ENCODE measurements at regions not wholly inside any gene's neighbourhood (a gene's known extent, or its start where the extent isn't known, plus 50 kb on each side); places are given as distances from the start of the nearest gene placed in this dataset.
"Not testable (repeated sequence)": the region's sequence is repeated elsewhere in the genome, so short reads cannot be mapped to it uniquely, and the experiment has no call there.

- not testable (repeated sequence) for DNase-seq
Observed at GRCh38 chr11:86166287-86166686, 78.3 kb upstream of the EED start.

DNA sequence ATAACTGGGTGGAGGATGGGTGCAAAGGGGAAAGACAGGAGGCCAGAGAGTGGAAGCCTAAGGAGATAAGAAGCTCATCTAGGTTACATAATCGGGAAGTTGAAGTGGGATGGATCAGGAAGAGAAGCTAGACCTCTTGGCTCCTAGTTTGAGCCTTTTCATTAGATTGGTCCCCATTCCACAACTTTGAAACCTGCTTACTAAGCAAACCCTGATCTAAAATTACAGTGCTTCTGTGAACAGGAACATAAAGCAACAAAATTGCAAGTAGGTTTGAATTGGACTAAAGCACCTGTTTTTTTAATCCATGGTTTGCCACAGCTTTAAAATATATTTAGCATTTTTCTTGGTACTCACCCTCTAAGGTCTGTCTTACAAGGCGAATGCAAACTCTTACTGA lies 80.4 kb upstream of the EED start:
- DNase-seq: no peak

DNA sequence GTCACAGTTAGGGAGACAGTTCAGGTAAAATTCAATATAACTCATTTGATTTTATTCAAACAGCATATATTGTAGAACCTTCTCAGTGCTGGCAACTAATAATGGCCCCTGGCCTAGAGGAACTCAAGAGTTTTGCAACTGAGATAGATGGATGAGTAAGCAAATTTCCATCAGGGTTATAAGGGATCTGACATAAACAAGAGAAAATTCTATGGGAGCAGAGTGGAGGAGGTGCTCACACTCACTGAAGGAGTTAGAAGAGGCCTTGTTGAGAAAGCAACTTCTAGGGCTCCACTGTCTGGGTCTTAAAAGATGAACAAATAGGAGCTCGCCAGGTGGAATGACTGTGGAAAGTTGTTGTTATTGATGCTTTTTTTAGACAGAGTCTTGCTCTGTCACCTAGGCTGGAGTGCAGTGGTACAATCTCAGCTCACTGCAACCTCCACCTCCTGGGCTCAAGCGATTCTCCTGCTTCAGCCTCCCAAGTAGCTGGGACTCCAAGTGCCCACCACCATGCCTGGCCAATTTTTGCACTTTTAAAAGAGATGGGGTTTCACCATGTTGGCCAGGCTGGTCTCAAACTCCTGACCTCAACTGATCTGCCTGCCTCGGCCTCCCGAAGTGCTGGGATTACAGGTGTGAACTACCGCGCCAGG lies 81.2 kb upstream of the EED start:
- DNase-seq: not testable (repeated sequence)

DNA sequence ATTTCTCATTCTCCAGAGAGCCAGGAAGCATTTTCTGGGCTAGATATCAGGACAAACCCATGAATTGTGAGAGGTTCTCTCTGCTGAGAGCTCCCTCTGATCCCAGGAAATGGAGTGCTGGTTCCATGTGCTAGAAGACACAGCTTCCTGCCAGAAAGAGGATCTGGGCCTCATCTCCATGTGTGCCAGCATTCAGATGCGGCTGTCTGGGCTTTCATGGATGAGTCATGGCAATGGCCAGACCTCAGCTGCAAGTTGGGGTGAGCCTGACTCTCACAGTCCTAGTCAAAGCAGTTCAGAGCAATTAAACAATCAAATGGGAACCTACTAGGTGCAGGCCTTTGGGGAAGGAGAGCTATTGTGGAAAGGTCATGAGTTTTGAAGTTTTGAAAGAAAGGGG lies 82.3 kb upstream of the EED start:
- peak; percentile 29 for DNase-seq

DNA sequence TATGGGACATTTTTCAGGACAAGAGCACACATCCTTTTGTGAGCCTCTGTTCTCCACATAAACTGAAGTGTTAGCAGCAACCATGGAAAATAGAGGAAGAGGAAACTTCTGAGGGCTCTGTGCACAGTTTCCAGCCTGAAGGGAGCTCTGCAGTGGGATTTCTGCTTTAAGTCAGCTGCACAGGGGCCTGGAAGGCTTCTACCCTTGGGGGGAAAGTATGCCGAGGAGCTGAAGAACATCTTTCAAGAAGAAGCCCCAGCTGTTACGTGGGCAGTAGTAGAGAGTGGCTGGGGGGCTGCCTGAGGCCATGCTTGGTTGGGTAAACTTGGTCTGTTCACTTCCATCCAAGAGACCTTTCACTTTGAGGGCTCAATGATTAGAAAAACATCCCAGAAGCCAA lies 82.7 kb upstream of the EED start:
- DNase-seq: no peak

GRCh38 chr11:86161336-86161735 lies 83.2 kb upstream of the EED start:
- DNase-seq: no peak

- no peak for DNase-seq
Observed at GRCh38 chr11:86160541-86161149, 83.9 kb upstream of the EED start.

- DNase-seq: no peak
Observed at GRCh38 chr11:86159581-86159891, 85.0 kb upstream of the EED start.

DNA sequence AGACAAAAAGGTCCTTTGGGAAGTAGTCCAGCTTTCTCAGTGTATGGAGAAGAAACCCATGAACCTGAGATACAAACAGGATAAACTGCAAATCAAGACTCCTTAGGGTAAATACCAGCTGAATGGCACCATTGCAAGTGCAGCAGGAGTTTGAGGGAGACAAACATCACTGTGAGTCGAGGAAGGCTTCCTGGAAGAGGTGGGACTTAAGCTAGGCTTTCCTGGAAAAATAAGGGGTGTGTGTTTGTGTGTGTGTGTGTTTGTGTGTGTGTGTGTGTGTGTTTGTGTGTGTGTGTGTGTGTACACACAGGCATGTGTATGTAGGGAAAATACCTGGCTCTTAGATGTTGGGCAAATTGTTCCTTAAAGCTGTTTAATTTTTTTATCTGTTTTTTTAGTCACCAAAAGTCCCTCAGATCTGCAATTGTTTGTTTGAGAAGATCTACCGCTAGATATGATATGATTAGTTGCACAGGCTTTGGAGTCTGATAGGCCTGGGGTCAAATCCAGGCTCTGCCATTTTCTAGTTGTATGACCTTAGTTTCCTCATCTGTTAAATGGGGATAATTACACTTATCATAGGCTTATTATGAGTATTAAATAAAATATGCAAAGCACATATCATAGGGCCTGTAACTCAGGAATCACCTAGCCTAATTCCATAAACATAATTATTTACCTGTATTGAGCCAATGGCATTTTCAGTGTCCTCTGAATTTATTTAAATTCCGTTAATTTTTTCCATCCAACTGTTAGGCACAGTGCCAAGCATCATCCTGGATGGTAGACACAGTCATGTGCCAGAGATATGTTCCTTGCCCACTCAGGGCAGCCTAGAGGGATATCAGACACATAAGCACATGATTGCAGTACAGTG lies 85.6 kb upstream of the EED start:
- no peak for DNase-seq

- DNase-seq: no peak
Observed at GRCh38 chr11:86157797-86158378, 86.7 kb upstream of the EED start.

DNA sequence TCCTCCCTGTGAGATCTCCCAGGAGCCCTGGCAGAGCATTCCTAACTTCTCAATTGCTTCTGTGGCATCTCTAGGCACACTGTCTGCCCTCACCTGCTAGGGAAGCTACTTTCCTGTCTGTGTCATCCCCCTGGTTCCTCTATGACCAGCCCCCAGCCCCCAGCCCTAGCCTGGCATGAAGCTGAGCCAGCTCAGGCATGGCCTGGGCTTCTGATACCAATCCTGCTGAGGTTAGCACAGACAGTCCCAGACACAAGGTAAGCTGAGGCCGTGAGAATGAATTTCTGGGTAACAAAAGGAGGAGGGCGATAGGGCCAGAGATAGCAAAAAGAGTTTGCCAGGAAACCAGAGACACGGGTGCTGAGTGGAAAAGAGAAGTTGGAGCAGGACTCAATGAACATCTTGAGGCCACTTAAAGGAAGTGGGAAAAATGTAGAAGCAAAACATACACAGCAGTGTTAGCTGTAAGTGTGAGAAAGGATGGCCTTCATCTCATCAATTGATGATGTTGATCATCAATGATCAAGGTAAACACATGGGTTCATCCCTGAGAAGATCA lies 87.6 kb upstream of the PICALM start:
- DNase-seq: peak; percentile 63

DNA sequence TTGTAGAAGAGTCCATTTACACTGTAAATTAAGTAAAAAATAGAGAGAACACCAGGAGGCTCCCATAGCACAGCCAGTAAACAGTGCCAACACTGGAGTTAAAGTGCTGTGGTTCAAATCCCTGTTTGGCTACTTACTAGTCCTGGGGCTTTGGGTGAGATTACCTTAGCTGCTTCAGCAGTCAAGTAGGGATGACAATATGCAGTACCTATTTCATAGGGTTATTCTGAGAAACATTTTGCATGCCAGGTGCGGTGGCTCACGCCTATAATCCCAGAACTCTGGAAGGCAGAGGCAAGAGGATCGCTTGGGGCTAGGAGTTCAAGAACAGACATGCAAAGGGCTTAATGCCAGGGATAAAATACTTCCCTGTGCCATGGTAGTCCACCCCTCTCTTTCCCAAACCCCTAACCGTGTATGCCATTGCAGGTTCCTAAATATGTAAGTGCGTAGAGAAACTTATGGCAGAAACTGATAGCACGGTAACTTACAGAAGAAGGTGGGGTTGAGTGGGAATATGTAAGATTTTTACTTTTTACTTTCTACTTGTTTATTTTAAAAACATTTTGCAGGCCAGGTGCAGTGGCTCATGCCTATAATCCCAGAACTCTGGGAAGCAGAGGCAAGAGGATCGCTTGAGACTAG lies 86.4 kb upstream of the PICALM start:
- no peak for DNase-seq

DNA sequence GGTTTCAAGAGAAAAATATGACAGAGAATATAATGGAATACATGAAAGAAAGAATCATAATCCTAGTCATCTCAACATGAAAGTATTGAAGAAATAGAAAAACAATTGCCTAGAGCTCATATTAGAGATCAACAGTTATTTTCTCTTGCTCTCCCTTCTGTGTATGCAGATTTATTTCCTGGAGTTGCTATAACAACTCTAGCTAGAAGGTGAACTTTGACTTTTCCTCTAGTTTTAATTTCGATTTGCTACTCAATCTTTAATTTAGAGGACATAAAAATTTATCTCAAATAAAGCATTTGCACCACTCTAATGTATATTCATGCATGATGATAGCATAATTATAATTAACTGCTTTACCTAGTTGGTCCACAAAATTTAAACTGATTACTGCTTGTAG lies 84.6 kb upstream of the PICALM start:
- no peak for DNase-seq

DNA sequence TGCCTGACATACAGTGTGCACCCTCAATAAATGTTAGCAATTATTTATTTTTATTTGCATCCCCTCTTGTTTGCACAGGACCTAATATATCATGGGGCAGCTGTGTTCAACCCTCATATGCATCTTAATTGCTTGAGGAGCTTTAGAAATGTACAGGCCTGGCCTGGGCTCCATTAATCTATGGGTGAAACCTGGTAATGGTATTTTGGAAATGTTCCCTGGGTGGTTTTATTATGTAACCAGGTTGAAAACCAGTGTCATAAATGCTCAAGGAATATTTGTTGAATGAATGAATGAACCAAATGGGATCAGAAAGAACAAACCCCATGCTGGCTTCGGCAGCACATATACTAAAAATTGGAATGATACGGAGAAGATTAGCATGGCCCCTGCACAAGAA lies 84.0 kb upstream of the PICALM start:
- no peak for DNase-seq

GRCh38 chr11:86152006-86152862 lies 83.3 kb upstream of the PICALM start:
- DNase-seq: peak; percentile 74

DNA sequence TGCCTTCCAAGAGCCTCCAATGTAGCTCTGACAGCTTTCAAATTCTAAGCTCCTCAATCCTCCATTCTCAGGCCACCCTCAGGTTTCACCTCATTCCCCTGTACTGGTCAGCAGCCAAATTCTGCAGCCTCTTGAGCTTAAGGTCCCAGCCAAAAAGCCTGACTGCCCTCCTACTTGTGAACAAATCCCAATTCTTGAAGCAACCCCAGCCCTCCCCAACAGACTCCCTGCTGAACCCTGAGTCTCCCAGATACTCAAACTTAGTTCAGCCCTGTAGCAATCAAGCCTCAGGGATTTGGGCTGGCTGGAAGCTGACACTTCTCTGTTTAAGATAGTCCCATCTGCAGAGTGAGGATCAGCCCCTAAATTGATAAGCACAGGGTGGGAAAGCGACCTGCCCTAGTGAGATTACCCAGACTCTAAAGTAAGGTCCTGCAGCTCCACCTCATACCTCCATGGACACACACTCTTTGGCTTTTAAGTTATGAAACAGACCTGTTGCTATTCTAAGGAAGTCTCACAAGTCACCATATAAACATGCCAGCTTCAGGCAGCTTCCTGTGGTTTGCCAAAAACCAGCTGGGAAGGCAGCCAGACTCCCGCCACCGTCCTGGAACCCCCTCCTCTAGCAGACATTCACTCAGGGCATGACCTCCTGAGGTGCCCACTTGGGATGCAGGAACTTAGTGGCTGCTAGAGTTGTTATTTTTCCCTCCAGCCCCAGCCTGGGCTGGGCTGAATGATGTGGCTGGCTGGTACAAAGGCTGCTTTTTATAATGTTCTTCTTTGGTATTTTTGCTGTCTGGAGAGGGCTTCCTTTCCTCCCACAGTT lies 82.5 kb upstream of the PICALM start:
- peak; percentile 87 for DNase-seq

- DNase-seq: no peak
Observed at GRCh38 chr11:86150847-86151173, 81.9 kb upstream of the PICALM start.

GRCh38 chr11:86149792-86150191 lies 80.9 kb upstream of the PICALM start:
- DNase-seq: no peak

DNA sequence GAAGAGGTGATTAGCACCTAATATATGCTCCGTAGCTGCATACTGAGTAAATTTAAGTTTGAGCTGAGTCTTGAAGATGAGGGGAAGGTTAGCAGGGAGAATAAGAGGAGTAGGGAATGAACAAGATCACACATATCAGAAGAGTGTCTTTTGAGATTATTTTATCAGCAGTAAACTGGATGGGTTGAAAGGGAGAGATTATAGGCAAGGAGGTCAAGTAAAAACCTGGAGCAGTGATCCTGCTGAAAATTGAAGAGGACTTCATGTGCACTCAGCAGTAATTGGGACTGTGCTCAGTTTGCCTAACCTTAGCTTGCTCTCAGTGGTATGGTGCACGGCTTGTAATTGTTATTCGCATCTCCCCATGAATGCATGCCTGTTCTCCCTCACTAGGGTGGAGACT lies 79.5 kb upstream of the PICALM start:
- no peak for DNase-seq

GRCh38 chr11:86147004-86147403 lies 78.1 kb upstream of the PICALM start:
- no peak for DNase-seq

DNA sequence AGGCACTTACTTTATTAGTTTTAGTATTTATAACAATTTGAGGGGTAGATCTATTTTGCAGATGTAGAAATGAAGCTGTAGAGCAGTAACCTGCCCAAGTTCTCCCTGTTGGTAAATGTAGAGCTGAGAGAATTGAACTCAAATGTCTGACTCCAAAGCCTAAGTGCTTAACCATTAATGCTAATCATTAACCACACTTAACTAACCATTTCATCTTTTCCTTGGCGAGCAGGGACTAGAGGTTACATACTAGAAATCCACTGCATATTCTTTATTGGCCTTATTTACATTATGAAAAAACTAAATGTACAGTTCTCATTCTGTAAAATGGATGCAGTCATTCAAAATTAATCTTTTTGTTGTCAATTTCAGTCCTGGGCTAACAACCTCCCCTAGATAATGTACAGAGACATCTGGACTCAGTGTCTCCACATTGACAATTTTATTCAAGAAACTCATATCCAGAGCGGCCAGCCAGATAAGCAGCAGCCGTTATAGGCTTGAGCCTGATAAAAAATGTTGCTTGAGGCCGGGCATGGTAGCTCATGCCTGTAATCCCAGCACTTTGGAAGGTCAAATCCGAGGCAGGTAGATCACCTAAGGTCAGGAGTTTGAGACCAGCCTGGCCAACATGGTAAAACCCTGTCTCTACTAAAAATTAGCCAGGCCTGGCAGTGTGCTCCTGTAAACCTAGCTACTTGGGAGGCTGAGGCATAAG lies 76.7 kb upstream of the PICALM start:
- no peak for DNase-seq

Measured in GDM1 (cell line).